ENCODE measurements at regions not wholly inside any gene's neighbourhood (a gene's known extent, or its start where the extent isn't known, plus 50 kb on each side); places are given as distances from the start of the nearest gene placed in this dataset.

DNA sequence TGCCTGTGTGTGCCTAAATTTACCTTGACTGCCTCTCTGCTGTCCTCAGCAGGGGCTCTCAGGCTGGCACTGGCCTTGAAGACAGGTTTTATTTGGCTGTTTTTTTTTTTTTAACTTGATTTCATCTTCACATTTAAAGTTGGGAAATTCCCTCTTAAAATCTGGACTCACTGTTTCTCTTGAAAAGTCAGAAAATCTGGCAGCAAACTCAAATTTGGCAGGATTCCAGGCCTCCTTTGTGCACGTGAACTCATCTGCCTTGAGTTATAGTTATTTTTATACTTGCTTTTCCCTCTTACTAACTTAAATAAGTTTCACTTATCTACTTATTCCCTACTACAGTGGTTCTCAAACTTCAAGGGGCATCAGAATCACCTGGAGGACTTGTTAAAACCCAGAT lies 118.4 kb upstream of the MAP3K1 start:
- TF ChIP-seq, protein P1, sequence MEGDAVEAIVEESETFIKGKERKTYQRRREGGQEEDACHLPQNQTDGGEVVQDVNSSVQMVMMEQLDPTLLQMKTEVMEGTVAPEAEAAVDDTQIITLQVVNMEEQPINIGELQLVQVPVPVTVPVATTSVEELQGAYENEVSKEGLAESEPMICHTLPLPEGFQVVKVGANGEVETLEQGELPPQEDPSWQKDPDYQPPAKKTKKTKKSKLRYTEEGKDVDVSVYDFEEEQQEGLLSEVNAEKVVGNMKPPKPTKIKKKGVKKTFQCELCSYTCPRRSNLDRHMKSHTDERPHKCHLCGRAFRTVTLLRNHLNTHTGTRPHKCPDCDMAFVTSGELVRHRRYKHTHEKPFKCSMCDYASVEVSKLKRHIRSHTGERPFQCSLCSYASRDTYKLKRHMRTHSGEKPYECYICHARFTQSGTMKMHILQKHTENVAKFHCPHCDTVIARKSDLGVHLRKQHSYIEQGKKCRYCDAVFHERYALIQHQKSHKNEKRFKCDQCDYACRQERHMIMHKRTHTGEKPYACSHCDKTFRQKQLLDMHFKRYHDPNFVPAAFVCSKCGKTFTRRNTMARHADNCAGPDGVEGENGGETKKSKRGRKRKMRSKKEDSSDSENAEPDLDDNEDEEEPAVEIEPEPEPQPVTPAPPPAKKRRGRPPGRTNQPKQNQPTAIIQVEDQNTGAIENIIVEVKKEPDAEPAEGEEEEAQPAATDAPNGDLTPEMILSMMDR (IDR thresholded peaks at IDR 0.05): no peak
- TF ChIP-seq POLR2A (IDR thresholded peaks at IDR 0.05): no peak
- TF ChIP-seq EP300 (IDR thresholded peaks at IDR 0.05): no peak

Measured in suprapubic skin (tissue), 3 donors.